ENCODE measurements at regions not wholly inside any gene's neighbourhood (a gene's known extent, or its start where the extent isn't known, plus 50 kb on each side); places are given as distances from the start of the nearest gene placed in this dataset.

DNA sequence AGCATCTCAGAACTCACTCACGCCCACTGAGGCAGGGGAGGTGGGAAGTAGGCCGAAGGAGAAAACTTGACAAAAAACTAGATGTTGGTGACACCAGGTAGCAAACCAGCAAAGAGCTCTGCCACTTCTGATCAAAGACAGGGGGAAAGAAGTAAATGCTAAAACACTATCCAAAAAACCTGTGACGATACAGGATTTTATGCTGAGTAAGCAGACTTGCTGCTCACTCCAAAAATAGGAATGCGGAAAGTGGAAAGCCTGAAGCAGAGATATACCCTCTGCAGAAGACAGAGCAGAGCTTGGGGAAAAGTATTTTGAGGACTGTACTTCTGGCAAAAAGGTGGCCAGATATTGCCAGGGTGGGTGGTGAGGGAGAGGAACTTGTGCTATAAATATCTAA lies 73.3 kb upstream of the YPEL5 start:
- TF ChIP-seq, protein P1, sequence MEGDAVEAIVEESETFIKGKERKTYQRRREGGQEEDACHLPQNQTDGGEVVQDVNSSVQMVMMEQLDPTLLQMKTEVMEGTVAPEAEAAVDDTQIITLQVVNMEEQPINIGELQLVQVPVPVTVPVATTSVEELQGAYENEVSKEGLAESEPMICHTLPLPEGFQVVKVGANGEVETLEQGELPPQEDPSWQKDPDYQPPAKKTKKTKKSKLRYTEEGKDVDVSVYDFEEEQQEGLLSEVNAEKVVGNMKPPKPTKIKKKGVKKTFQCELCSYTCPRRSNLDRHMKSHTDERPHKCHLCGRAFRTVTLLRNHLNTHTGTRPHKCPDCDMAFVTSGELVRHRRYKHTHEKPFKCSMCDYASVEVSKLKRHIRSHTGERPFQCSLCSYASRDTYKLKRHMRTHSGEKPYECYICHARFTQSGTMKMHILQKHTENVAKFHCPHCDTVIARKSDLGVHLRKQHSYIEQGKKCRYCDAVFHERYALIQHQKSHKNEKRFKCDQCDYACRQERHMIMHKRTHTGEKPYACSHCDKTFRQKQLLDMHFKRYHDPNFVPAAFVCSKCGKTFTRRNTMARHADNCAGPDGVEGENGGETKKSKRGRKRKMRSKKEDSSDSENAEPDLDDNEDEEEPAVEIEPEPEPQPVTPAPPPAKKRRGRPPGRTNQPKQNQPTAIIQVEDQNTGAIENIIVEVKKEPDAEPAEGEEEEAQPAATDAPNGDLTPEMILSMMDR (IDR thresholded peaks at IDR 0.05; ENCODE audit: insufficient read depth, low read length, poor library complexity, severe bottlenecking) = no peak
- TF ChIP-seq EZH2phosphoT487 (conservative IDR thresholded peaks at IDR 0.05; ENCODE audit: low read length) = no peak

Data from SU-DHL-6 (cell line).